GM10266 (cell line): ENCODE measurements at regions not wholly inside any gene's neighbourhood (a gene's known extent, or its start where the extent isn't known, plus 50 kb on each side); places are given as distances from the start of the nearest gene placed in this dataset.

Experiments
- DNase-seq: peaks from one replicate; pipeline ENCODE4 v3.0.0; 2012; ENCODE audit errors: extremely low spot score
- CTCF ChIP-seq: IDR thresholded peaks from 2 replicates; pipeline ENCODE4 v1.5.1; 2012; ENCODE audit warnings: mild to moderate bottlenecking, low read depth; ENCODE audit not compliant: control insufficient read depth, insufficient read depth; ENCODE audit errors: missing control alignments

DNA sequence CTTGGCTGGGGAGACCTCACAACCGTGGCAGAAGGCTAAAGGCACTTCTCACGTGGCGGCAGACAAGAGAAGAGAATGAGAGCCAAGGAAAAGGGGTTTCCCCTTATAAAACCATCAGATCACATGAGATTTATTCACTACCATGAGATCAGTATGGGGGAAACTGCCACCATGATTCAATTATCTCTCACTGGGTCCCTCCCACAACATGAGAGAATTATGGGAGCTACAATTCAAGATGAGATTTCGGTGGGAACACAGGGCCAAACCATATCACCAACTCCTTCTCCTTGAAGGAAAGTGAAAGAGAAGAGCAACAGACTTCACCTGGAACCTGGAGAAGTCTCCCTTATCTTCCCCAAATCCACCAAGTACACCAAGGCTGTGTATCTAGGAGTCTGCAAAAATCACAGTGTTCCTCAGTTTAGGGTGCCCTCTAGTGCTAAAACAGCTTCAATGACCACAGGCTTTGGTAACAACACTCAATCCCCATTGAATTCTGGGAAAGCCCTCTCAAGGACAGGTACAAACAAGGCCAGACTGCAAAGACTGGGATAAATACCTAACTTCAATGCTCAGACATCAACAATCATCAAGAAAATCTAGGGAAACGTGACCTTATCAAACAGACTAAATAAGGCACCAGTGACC, 148.8 kb upstream of the SRD5A2 start:
- peak; percentile 26 for DNase-seq
- TF ChIP-seq CTCF: peak; percentile 50

- no peak for TF ChIP-seq CTCF
- no peak for DNase-seq
Measured at GRCh38 chr2:31729065-31729439, 148.3 kb upstream of the SRD5A2 start.

DNA sequence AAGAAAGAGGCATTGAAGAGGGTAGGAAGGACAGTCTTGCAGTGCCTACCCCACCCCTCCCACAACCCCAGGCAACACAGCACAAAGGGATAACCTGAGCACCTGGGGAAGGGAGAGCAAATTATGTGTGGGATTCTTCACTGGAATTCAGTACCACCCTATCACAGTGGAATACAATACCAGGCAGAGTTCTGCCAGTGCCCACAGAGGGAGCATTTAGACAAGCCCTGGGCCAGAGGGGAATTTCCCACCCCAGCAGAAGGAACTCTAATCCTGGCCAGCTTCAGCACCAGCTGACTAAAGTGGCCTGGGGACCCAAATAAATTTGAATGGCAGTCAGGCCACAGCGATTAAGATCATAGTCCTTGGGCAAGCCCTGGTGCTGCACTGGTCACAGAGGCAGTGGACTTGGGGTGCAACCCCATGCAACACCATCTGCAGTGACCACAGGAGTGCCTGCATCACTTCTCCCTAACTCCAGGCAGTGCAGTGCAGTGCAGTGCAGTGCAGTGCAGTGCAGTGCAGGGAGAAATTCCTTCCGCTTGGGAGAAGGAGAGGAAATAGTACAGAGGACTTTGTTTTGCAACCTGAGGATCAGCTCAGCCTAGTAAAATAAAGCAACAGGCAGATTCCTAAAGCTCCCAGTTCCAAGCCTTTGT, 147.8 kb upstream of the SRD5A2 start:
- TF ChIP-seq CTCF: no peak

DNA sequence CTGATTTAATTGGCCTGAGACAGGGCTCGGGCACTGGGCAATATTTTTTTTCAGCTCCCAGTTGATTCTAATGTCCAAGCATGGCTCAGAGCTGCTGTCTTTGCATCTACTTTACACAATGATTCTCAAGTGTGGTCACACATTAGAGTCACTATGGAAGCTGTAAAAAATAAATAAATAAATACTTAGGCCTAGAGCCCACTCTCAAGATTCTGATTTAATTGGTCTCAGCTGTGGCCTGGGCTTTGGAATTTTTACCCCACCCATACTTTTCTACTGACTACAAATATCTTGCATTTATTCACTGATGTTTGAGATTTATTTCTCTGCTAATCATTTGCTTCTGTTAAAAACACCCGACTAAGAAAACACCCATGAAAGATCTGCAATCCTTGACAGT, 145.7 kb upstream of the SRD5A2 start:
- no peak for DNase-seq
- TF ChIP-seq CTCF: no peak

More for the DNA sequence above, 147.8 kb upstream of the SRD5A2 start:
- no peak for DNase-seq

DNA sequence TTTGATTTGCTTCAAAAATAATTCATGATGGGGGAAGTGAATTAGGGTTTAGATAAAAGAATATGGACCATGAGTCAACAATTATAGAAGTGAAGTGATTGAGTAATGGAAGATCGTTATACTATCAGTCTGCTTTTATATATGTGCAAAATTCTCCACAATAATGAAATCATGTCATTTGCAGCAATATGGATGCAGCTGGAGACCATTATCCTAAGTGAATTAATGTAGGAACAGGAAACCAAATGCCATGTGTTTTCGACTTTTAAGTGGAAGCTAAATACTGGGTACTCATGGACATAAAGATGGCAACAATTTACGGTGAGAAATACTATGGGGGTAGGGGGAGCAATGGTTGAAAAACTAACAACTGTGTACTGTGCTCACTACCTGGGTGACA, 144.7 kb upstream of the SRD5A2 start:
- TF ChIP-seq CTCF: no peak
- DNase-seq: no peak

GRCh38 chr2:31711737-31712136, 131.0 kb upstream of the SRD5A2 start:
- TF ChIP-seq CTCF: no peak
- DNase-seq: no peak

- no peak for DNase-seq
- no peak for TF ChIP-seq CTCF
Measured at GRCh38 chr2:31710121-31710520, 129.4 kb upstream of the SRD5A2 start.
